Testis (tissue), 2 donors: ENCODE measurements at regions not wholly inside any gene's neighbourhood (a gene's known extent, or its start where the extent isn't known, plus 50 kb on each side); places are given as distances from the start of the nearest gene placed in this dataset.

Experiments
- POLR2A ChIP-seq: fragments of 450-650 bp; IDR thresholded peaks from one replicate; pipeline ENCODE4 v1.6.1; 2017; ENCODE audit warnings: antibody characterized with exemption, mild to moderate bottlenecking, moderate library complexity
- TF ChIP-seq, protein P1 (sequence below), 3 experiments: fragments of 450-650 bp in 2 of 3; fragments of 200-600 bp in 1 of 3; sonication (generic) in 1 of 3; IDR thresholded peaks; one replicate each; pipeline ENCODE4 v1.5.1; 2016 to 2019; ENCODE audit warnings: antibody characterized with exemption in 3 of 3, mild to moderate bottlenecking in 2 of 3, moderate library complexity in 1 of 3

DNA sequence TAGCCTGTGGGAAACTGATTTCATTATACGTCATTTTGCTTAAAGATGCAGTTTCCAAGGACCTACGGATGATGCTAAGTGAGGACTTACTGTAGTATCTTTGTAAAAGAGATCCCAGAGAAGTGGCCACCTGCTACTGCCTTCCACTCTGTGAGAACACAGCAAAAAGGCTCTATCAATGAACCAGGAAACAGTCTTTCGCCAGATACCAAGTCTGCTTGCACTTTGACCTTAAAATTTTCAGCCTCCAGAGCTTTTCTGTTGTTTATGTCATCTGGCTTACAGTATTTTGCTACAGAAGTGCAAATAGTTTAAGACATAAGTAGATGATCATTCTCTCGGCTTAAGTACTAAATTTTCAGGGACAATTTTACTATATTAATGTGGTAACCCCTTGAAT lies 847.9 kb upstream of the CHAC2 start:
- TF ChIP-seq, protein P1, sequence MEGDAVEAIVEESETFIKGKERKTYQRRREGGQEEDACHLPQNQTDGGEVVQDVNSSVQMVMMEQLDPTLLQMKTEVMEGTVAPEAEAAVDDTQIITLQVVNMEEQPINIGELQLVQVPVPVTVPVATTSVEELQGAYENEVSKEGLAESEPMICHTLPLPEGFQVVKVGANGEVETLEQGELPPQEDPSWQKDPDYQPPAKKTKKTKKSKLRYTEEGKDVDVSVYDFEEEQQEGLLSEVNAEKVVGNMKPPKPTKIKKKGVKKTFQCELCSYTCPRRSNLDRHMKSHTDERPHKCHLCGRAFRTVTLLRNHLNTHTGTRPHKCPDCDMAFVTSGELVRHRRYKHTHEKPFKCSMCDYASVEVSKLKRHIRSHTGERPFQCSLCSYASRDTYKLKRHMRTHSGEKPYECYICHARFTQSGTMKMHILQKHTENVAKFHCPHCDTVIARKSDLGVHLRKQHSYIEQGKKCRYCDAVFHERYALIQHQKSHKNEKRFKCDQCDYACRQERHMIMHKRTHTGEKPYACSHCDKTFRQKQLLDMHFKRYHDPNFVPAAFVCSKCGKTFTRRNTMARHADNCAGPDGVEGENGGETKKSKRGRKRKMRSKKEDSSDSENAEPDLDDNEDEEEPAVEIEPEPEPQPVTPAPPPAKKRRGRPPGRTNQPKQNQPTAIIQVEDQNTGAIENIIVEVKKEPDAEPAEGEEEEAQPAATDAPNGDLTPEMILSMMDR (IDR thresholded peaks at IDR 0.05) = no peak
- TF ChIP-seq POLR2A = no peak
